Upper lobe of left lung (tissue), 6 donors: ENCODE measurements at regions not wholly inside any gene's neighbourhood (a gene's known extent, or its start where the extent isn't known, plus 50 kb on each side); places are given as distances from the start of the nearest gene placed in this dataset.

Experiments used
- ATAC-seq, 2 donors: fragments of 200-7000 bp; cut with Tn5 transposase; one replicate each; pipeline ENCODE4 v1.9.1; 2022; ENCODE audit warnings: mild to moderate bottlenecking in 2 of 2, moderate library complexity in 2 of 2; ENCODE audit not compliant: low FRiP score in 2 of 2
- DNase-seq, 2 donors: peaks; one replicate each; pipeline ENCODE4 v3.0.0-alpha.2; 2019 to 2020
- H3K27ac ChIP-seq, 4 donors: fragments of 200-600 bp; sonication (generic); one replicate each; pipeline ENCODE4 v1.5.1; 2016 to 2019
- H3K27me3 ChIP-seq, 4 donors: fragments of 200-600 bp; sonication (generic); one replicate each; pipeline ENCODE4 v1.5.1; 2017 to 2019
- H3K36me3 ChIP-seq, 4 donors: fragments of 200-600 bp; sonication (generic); one replicate each; pipeline ENCODE4 v1.5.1; 2016 to 2019
- H3K4me1 ChIP-seq, 4 donors: fragments of 200-600 bp; sonication (generic); one replicate each; pipeline ENCODE4 v1.5.1; 2018 to 2019
- H3K4me3 ChIP-seq, 4 donors: fragments of 200-600 bp; sonication (generic); one replicate each; pipeline ENCODE4 v1.5.1; 2017 to 2019; ENCODE audit warnings: mild to moderate bottlenecking in 2 of 4, moderate library complexity in 1 of 4
- H3K9me3 ChIP-seq, 4 donors: fragments of 200-600 bp; sonication (generic); one replicate each; pipeline ENCODE4 v1.5.1; 2018 to 2019
- CTCF ChIP-seq, 6 experiments: fragments of 450-650 bp in 4 of 6; fragments of 200-600 bp in 2 of 6; sonication (generic) in 2 of 6; IDR thresholded peaks; one replicate each; pipeline ENCODE4 v1.5.1; 2016 to 2019; ENCODE audit warnings: antibody characterized with exemption in 6 of 6
- EP300 ChIP-seq, 4 donors: sonication (generic); formaldehyde crosslinking; IDR thresholded peaks; one replicate each; pipeline ENCODE4 v1.5.1; 2017; ENCODE audit warnings: antibody characterized with exemption in 4 of 4, control low read depth in 2 of 4
- POLR2A ChIP-seq, 4 donors: fragments of 450-650 bp; IDR thresholded peaks; one replicate each; pipeline ENCODE4 v1.5.1; 2016 to 2017; ENCODE audit warnings: antibody characterized with exemption in 4 of 4, mild to moderate bottlenecking in 2 of 4
- POLR2AphosphoS5 ChIP-seq, 2 donors: sonication (generic); formaldehyde crosslinking; IDR thresholded peaks; one replicate each; pipeline ENCODE4 v1.5.1; 2017; ENCODE audit warnings: antibody characterized with exemption in 2 of 2
- WGBS, 2 donors: methylation state at CpG; one replicate each; pipeline ENCODE4 v1.1.5; 2017 to 2018; 5-methylcytosine and 5-hydroxymethylcytosine counted together
- donor health status: DM: no; HTN: no; CAD: no; lungs with moderate emphysema.
- donor health status: DM: no; HTN: yes; CAD: no; lungs with severe emphysema.

GRCh38 chr15:60251300-60252070 lies 146.3 kb downstream of the ANXA2 start:
- H3K36me3 ChIP-seq, result no peaks in the 10 kb centered on the region
- 39 to 50% methylated on average over 6 of the region's 6 CpGs for WGBS, 2 donors
- no peak for DNase-seq
- H3K4me3 ChIP-seq, result no peak overlapping the region
- TF ChIP-seq POLR2A (IDR thresholded peaks at IDR 0.05) (no peak), POLR2AphosphoS5 (IDR thresholded peaks at IDR 0.05) (no peak), EP300 (IDR thresholded peaks at IDR 0.05) (no peak), CTCF (IDR thresholded peaks at IDR 0.05) (no peak)
- no peak overlapping the region for H3K27ac ChIP-seq
- no peaks in the 10 kb centered on the region for H3K27me3 ChIP-seq
- H3K9me3 ChIP-seq, result no peaks in the 10 kb centered on the region
- no peak for ATAC-seq
- H3K4me1 ChIP-seq, result no peaks in the 10 kb centered on the region

- 42 to 89% methylated on average over 1 of the region's 1 CpG for WGBS, 2 donors
- TF ChIP-seq EP300 (IDR thresholded peaks at IDR 0.05), result no peak
- TF ChIP-seq CTCF (IDR thresholded peaks at IDR 0.05), result no peak
- no peak for TF ChIP-seq POLR2A (IDR thresholded peaks at IDR 0.05)
- TF ChIP-seq POLR2AphosphoS5 (IDR thresholded peaks at IDR 0.05), result no peak
- no peak for DNase-seq
- Histone ChIP-seq H3K4me1 (no peaks in the 10 kb centered on the region), H3K27me3 (no peaks in the 10 kb centered on the region), H3K27ac (no peak overlapping the region), H3K4me3 (no peak overlapping the region), H3K9me3 (no peaks in the 10 kb centered on the region), H3K36me3 (no peaks in the 10 kb centered on the region)
- ATAC-seq, result no peak
Measured at GRCh38 chr15:60254416-60254815, 143.4 kb downstream of the ANXA2 start.

- ATAC-seq, result peak; percentile 51 to 73
- H3K27me3 ChIP-seq, result no peaks in the 10 kb centered on the region
- no peaks in the 10 kb centered on the region for H3K36me3 ChIP-seq
- no peak for TF ChIP-seq CTCF (IDR thresholded peaks at IDR 0.05)
- no peak for TF ChIP-seq POLR2A (IDR thresholded peaks at IDR 0.05)
- H3K4me1 ChIP-seq, result no peaks in the 10 kb centered on the region
- WGBS, 2 donors, result 57 to 63% methylated on average over 2 of the region's 2 CpGs
- peak in 1 of 2 donors; percentile 40 for DNase-seq
- H3K9me3 ChIP-seq, result no peaks in the 10 kb centered on the region
- H3K27ac ChIP-seq, result no peak overlapping the region
- no peak overlapping the region for H3K4me3 ChIP-seq
Measured at GRCh38 chr15:60255390-60255789, 142.4 kb downstream of the ANXA2 start.

- H3K27ac ChIP-seq, result no peak overlapping the region
- H3K36me3 ChIP-seq, result no peaks in the 10 kb centered on the region
- ATAC-seq (no peak), DNase-seq (no peak)
- 74 to 76% methylated on average over 5 of the region's 5 CpGs for WGBS, 2 donors
- H3K4me1 ChIP-seq, result no peaks in the 10 kb centered on the region
- no peaks in the 10 kb centered on the region for H3K9me3 ChIP-seq
- TF ChIP-seq CTCF (IDR thresholded peaks at IDR 0.05) (no peak), POLR2AphosphoS5 (IDR thresholded peaks at IDR 0.05) (no peak), EP300 (IDR thresholded peaks at IDR 0.05) (no peak), POLR2A (IDR thresholded peaks at IDR 0.05) (no peak)
- H3K4me3 ChIP-seq, result no peak overlapping the region
- H3K27me3 ChIP-seq, result no peaks in the 10 kb centered on the region
Measured at GRCh38 chr15:60257591-60258159, 140.1 kb downstream of the ANXA2 start.

- Histone ChIP-seq H3K36me3 (no peaks in the 10 kb centered on the region), H3K27me3 (no peaks in the 10 kb centered on the region), H3K27ac (no peak overlapping the region), H3K4me1 (no peaks in the 10 kb centered on the region), H3K9me3 (no peaks in the 10 kb centered on the region), H3K4me3 (no peak overlapping the region)
- TF ChIP-seq EP300 (IDR thresholded peaks at IDR 0.05) (no peak), POLR2A (IDR thresholded peaks at IDR 0.05) (no peak), CTCF (IDR thresholded peaks at IDR 0.05) (no peak), POLR2AphosphoS5 (IDR thresholded peaks at IDR 0.05) (no peak)
- ATAC-seq (no peak), DNase-seq (no peak)
- 81 to 96% methylated on average over 1 of the region's 1 CpG for WGBS, 2 donors
Measured at GRCh38 chr15:60259469-60259868, 138.3 kb downstream of the ANXA2 start.
